Islet of Langerhans (tissue), 1 donor: ENCODE measurements at regions not wholly inside any gene's neighbourhood (a gene's known extent, or its start where the extent isn't known, plus 50 kb on each side); places are given as distances from the start of the nearest gene placed in this dataset.
"Not testable (repeated sequence)": the region's sequence is repeated elsewhere in the genome, so short reads cannot be mapped to it uniquely, and the experiment has no call there.

Source experiments
- FAIRE-seq: peaks from one replicate; lab custom pipeline; 2011; peaks lifted over from hg19 to GRCh38; lab: Jason Lieb, UNC

DNA sequence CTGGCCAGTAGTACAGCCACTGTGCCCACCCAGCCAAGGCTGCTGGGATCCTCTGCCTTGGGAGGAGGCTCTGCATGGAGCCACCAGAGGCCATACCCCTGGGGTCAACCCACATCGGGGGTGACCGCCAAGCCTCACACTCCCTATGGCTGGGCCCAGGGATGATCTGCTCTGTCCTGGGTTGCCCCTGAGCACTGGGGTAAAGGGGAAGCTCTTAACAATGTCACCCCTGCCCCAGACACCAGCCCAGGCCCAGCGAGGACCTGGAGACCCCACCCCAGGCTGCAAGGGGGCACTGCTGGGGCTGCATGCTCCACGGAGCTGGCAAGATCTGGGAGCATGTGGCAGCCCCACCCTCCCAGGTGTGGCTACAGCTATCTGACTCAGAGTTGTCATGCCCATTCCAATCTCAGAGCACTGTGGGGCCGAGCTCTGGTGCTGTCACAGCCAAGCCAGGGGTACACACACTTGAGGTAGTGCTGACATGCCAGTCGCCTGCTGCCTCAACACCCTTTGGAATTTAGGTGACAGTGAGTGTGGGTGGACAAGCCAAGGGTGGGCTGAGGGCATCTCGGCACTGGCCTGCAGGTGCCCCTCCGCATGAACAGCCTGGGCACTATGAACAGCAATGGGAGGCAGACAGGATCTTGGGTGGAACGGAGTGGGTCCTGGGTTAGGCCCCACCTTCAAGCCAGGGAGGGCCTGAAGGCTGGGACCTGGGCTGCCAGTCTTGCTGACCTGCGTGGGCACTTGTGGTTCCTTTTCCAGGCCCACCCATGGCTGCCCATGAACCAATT, 427.7 kb downstream of the LRRIQ3 start:
- FAIRE-seq: no peak

- FAIRE-seq: no peak
Measured at GRCh38 chr1:73766786-73767348, 431.1 kb downstream of the LRRIQ3 start.

DNA sequence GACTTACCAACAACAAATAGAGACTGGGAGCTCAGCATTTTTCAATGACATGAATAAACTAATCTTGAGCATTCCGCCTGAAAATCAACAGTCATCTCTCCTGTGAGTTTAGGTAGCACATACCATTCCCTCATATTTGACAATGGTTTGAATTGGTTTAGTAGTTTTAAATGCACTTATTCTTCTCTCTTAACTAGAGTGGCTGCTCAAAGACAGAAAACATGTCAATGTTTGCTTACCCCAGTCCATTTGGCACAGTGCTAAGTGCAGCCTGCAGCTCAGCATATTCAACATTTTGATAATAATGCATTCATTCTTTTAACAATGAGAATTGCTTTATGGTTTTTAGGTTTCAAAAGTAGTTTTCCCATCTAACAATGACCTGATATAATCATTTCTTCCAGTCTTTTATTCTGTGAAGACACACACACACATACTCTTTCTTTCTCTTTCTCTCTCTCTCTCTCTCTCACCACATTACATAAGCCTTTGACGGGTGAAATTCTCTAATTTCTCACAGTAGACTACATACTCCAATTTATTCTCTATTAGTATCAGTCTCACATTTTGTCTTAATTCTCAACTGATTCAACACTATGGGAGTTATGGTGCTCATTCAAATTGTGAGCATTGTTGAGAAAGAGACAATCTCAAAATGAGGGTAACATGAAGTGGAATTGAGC, 432.3 kb downstream of the LRRIQ3 start:
- no peak for FAIRE-seq

DNA sequence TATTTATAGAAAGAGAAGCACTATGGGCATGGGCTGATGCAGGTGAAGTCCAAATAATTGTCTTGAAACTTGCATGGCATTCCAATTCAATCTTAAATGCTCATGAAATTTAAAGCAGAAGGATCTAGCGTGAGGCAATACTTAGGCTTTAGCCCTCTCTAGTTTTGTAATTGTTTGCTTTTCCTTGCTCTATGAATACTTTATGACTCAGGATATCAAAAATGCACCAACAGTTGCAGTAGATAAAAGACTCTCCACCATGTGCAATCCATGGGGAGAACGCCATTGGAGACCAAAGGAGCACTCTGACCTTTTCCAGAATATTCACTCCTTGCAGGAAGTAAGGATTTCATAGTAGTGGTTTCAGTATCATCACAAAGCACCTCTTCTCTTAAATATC, 436.4 kb downstream of the LRRIQ3 start:
- no peak for FAIRE-seq

- no peak for FAIRE-seq
Measured at GRCh38 chr1:73759011-73759410, 439.0 kb downstream of the LRRIQ3 start.

DNA sequence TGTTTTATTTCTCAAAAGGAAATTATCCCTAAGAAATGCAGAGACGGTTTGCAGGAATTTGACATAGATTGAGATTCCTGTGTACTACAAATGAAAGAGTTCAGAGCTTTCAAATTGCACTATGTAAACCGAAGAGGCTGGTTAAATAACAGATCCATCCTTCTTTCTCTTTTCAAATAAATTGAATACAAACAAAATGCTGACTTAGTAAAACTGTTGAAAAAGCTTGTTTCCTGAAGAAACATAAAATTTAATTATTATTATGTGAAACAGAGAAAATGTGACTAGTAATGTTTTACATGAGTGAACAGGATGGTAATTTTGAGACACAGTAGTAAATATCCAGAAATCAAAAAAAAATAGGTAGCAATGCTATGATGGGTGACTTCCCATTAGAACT, 441.2 kb downstream of the LRRIQ3 start:
- no peak for FAIRE-seq

DNA sequence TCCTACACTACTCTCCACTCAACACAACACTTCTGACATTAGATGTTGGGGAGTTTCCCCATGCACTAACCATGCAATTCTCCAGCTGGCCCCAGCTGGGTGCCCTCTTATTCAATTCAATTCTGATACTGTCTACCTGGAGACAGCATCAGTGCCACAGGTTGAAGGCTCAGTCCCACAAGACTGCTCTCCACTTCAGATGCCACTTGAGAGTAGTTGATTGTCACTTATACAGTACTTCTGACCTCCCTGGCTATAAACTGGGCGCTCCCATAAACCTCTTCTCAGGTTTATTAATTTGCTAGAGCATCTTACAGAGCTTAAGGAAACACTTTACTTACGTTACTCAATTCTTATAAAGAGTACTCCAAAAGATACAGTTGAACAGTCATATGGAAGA, 442.3 kb downstream of the LRRIQ3 start:
- no peak for FAIRE-seq

- FAIRE-seq: no peak
Measured at GRCh38 chr1:73749996-73750395, 448.0 kb downstream of the LRRIQ3 start.

GRCh38 chr1:73744985-73745384, 453.0 kb downstream of the LRRIQ3 start:
- peak; percentile 55 for FAIRE-seq

- FAIRE-seq: no peak
Measured at GRCh38 chr1:73736125-73736524, 461.9 kb downstream of the LRRIQ3 start.

DNA sequence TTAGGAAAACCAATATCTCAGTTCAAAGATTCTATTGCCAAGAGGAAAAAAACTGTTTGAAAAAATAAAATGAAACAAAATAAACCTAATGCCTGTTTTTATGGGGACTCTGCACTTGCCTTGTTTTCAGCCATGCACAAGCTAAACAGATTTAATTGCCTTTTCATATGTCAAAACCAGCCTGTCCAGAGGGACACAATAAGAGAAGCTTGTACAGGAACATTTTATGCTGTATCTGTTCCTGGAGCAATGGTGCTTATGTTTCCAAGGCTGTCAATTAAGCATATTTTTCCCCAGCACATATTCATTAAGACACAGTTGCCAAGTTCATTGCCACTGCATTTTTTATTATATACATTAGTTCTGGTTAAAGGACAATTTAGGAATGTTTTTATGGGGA, 470.9 kb downstream of the LRRIQ3 start:
- no peak for FAIRE-seq

- FAIRE-seq: no peak
Measured at GRCh38 chr1:73722055-73722454, 475.9 kb downstream of the LRRIQ3 start.

DNA sequence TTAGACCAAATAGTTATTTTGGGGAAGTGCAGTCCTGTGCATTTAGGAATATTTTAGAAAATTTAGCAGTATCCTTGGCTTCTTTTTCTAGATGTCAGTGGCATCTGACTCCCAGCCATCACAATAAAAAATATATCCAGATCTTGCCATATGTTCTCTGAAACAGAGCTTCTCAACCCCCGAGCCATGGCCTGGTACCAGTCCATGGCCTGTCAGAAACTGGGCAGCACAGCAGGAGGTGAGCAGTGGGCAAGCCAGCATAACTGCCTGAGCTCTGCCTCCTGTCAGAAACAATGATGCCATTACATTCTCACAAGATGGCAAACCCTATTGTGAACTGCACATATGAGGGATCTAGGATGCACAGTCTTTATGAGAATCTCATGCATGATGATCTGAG, 480.0 kb downstream of the LRRIQ3 start:
- FAIRE-seq: no peak

GRCh38 chr1:73711089-73711488, 486.9 kb downstream of the LRRIQ3 start:
- FAIRE-seq: no peak

GRCh38 chr1:73701826-73702225, 496.1 kb downstream of the LRRIQ3 start:
- no peak for FAIRE-seq

- FAIRE-seq: no peak
Measured at GRCh38 chr1:73676186-73676585, 521.8 kb downstream of the LRRIQ3 start.

- FAIRE-seq: peak; percentile 95
Measured at GRCh38 chr1:73674945-73675561, 522.9 kb downstream of the LRRIQ3 start.

GRCh38 chr1:73673971-73674370, 524.0 kb downstream of the LRRIQ3 start:
- FAIRE-seq: no peak

DNA sequence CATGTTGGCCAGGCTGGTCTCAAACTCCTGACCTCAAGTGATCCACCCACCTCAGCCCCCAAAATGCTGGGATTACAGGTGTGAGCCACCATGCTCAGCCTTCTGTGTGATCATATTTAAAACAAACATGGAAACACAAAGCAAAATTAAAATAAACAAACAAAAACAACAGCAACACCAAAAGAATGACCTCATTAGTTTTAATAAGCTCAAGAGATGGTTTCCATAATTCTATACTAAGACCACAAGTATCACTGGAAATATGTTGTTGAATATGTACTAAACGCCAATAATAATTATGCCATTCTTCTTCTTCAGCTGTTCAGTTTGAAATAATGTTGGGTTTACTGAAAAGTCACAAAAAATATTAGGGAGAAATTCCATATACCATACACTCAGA, 526.4 kb downstream of the LRRIQ3 start:
- no peak for FAIRE-seq

GRCh38 chr1:73667959-73668358, 530.0 kb downstream of the LRRIQ3 start:
- FAIRE-seq: not testable (repeated sequence)

- no peak for FAIRE-seq
Measured at GRCh38 chr1:73662526-73662925, 535.5 kb downstream of the LRRIQ3 start.

GRCh38 chr1:73659136-73659535, 538.8 kb downstream of the LRRIQ3 start:
- no peak for FAIRE-seq

DNA sequence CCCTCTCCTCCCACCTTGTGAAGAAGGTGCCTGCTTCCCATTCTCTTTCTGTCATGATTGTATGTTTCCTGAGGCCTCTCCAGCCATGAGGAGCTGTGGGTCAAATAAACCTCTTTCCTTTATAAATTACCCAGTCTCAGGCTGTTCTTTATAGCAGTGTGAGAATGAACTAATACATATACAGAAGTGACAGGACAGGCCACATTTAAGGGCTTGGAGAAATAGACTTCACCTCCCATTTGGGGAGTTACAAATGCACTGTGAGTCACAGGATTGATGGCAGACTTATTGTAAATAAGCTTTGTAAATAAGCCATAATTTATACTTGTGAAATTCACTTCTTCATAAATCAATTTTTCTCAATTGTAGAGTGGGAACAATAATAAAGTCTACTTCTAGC, 543.3 kb downstream of the LRRIQ3 start:
- no peak for FAIRE-seq
